OCI-LY3 (cell line): ENCODE measurements at regions not wholly inside any gene's neighbourhood (a gene's known extent, or its start where the extent isn't known, plus 50 kb on each side); places are given as distances from the start of the nearest gene placed in this dataset.

Experiments used
- EZH2phosphoT487 ChIP-seq: fragments of 200-600 bp; shearing (Covaris generic); IDR thresholded peaks from 2 replicates; pipeline ENCODE4 v1.6.1; 2018; ENCODE audit warnings: antibody characterized with exemption, mixed run types, low read depth
- TF ChIP-seq, protein P1 (sequence below): fragments of 200-600, 300-600 bp; sonication (generic); IDR thresholded peaks from 2 replicates; pipeline ENCODE4 v1.5.1; 2014; ENCODE audit warnings: antibody characterized with exemption, low read length, low read depth

DNA sequence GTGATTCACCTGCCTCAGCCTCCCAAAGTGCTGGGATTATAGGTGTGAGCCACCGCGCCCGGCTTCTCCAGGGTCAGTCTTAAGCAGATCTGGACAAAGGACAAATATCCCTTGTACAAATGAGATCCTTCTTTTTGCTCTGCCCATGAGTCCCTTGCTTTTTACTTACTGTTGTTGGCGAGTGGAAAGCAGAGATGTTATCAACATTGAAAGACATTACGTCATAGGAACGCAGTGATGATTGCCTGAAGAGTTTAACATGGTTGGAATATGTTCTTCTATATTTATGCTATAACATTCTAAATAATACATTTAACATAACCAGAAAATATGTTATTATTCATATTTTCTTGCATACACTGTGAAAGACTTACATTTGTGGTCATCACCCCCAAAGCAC lies 644.3 kb upstream of the LRRN3 start:
- TF ChIP-seq, protein P1, sequence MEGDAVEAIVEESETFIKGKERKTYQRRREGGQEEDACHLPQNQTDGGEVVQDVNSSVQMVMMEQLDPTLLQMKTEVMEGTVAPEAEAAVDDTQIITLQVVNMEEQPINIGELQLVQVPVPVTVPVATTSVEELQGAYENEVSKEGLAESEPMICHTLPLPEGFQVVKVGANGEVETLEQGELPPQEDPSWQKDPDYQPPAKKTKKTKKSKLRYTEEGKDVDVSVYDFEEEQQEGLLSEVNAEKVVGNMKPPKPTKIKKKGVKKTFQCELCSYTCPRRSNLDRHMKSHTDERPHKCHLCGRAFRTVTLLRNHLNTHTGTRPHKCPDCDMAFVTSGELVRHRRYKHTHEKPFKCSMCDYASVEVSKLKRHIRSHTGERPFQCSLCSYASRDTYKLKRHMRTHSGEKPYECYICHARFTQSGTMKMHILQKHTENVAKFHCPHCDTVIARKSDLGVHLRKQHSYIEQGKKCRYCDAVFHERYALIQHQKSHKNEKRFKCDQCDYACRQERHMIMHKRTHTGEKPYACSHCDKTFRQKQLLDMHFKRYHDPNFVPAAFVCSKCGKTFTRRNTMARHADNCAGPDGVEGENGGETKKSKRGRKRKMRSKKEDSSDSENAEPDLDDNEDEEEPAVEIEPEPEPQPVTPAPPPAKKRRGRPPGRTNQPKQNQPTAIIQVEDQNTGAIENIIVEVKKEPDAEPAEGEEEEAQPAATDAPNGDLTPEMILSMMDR = no peak
- TF ChIP-seq EZH2phosphoT487 = no peak
